WTC11 (cell line): ENCODE measurements at regions not wholly inside any gene's neighbourhood (a gene's known extent, or its start where the extent isn't known, plus 50 kb on each side); places are given as distances from the start of the nearest gene placed in this dataset.

Source experiments
- ATF2 ChIP-seq: sonication (generic); formaldehyde crosslinking; IDR thresholded peaks from 2 replicates; pipeline ENCODE4 v1.8.1; 2022; ENCODE audit warnings: low read depth, missing genetic modification reagents, borderline replicate concordance
- CTCF ChIP-seq: fragments of 200-600 bp; IDR thresholded peaks from 2 replicates; pipeline ENCODE4 v1.8.0; 2022; ENCODE audit warnings: antibody characterized with exemption
- GRHL2 ChIP-seq: fragments of 250-450 bp; sonication (Bioruptor Pico); IDR thresholded peaks from 2 replicates; pipeline ENCODE4 v1.8.0; 2022; ENCODE audit warnings: mild to moderate bottlenecking, moderate library complexity; ENCODE audit not compliant: insufficient replicate concordance, severe bottlenecking
- IRF2 ChIP-seq: sonication (generic); formaldehyde crosslinking; IDR thresholded peaks from 2 replicates; pipeline ENCODE4 v1.8.0; 2022; ENCODE audit warnings: low read depth, missing genetic modification reagents, borderline replicate concordance
- MAX ChIP-seq: sonication (generic); formaldehyde crosslinking; IDR thresholded peaks from 2 replicates; pipeline ENCODE4 v1.8.0; 2022; ENCODE audit warnings: mild to moderate bottlenecking, missing genetic modification reagents
- NFYB ChIP-seq: sonication (generic); formaldehyde crosslinking; conservative IDR thresholded peaks from 2 replicates; pipeline ENCODE4 v1.8.0; 2022; ENCODE audit warnings: low read depth, missing genetic modification reagents
- RORB ChIP-seq: fragments of 250-450 bp; sonication (Bioruptor Pico); IDR thresholded peaks from 2 replicates; pipeline ENCODE4 v1.9.0; 2021; ENCODE audit warnings: mild to moderate bottlenecking
- SMAD3 ChIP-seq: sonication (generic); formaldehyde crosslinking; IDR thresholded peaks from 2 replicates; pipeline ENCODE4 v1.8.0; 2022; ENCODE audit warnings: missing genetic modification reagents, mild to moderate bottlenecking, borderline replicate concordance
- STAT6 ChIP-seq: sonication (generic); formaldehyde crosslinking; conservative IDR thresholded peaks from 2 replicates; pipeline ENCODE4 v1.8.1; 2023; ENCODE audit warnings: mild to moderate bottlenecking, low read depth, missing genetic modification reagents, moderate library complexity
- TEAD4 ChIP-seq: sonication (generic); formaldehyde crosslinking; IDR thresholded peaks from 2 replicates; pipeline ENCODE4 v1.8.0; 2022; ENCODE audit warnings: mild to moderate bottlenecking, missing genetic modification reagents
- ZNF121 ChIP-seq: sonication (generic); formaldehyde crosslinking; IDR thresholded peaks from 2 replicates; pipeline ENCODE4 v1.8.0; 2023; ENCODE audit warnings: missing genetic modification reagents
- ZNF263 ChIP-seq: sonication (generic); formaldehyde crosslinking; IDR thresholded peaks from 2 replicates; pipeline ENCODE4 v1.8.1; 2022; ENCODE audit warnings: low read depth, mild to moderate bottlenecking, moderate library complexity, missing genetic modification reagents

GRCh38 chr12:92012691-92013090 is 133.0 kb downstream of the BTG1 start:
- TF ChIP-seq CTCF = no peak
- TF ChIP-seq ZNF121 = no peak
- no peak for TF ChIP-seq NFYB (CRISPR knock-in tag)
- no peak for TF ChIP-seq IRF2
- no peak for TF ChIP-seq MAX
- no peak for TF ChIP-seq ATF2 (CRISPR knock-in tag)
- TF ChIP-seq GRHL2 = no peak
- TF ChIP-seq ZNF263 = no peak
- TF ChIP-seq RORB (CRISPR knock-in tag) = no peak
- TF ChIP-seq SMAD3 (CRISPR knock-in tag) = no peak
- no peak for TF ChIP-seq STAT6 (CRISPR knock-in tag)
- no peak for TF ChIP-seq TEAD4 (CRISPR knock-in tag)
